ENCODE measurements at regions not wholly inside any gene's neighbourhood (a gene's known extent, or its start where the extent isn't known, plus 50 kb on each side); places are given as distances from the start of the nearest gene placed in this dataset.

GRCh38 chr6:63486196-63486595, 86.1 kb upstream of the LOC128125822 start:
- no peak for TF ChIP-seq POLR2A (IDR thresholded peaks at IDR 0.05; ENCODE audit: low read depth, low read length)
- TF ChIP-seq TAF1 (IDR thresholded peaks at IDR 0.05; ENCODE audit: borderline replicate concordance, low read depth, low read length) = no peak
- TF ChIP-seq POLR2AphosphoS5 (IDR thresholded peaks at IDR 0.05; ENCODE audit: low read depth, low read length) = no peak
